ENCODE measurements at regions not wholly inside any gene's neighbourhood (a gene's known extent, or its start where the extent isn't known, plus 50 kb on each side); places are given as distances from the start of the nearest gene placed in this dataset.
"Not testable (repeated sequence)": the region's sequence is repeated elsewhere in the genome, so short reads cannot be mapped to it uniquely, and the experiment has no call there.

GRCh38 chr3:31203960-31204795 lies 309.7 kb upstream of the GADL1 start:
- H3K4me3 Mint-ChIP-seq (ENCODE audit: unreplicated experiment) = no peak overlapping the region
- H3K4me1 Mint-ChIP-seq (ENCODE audit: unreplicated experiment) = no peaks in the 10 kb centered on the region
- peaks cover 9% of the 10 kb centered on the region for H3K27me3 Mint-ChIP-seq (ENCODE audit: unreplicated experiment)
- H3K27ac Mint-ChIP-seq (ENCODE audit: unreplicated experiment) = no peak overlapping the region
- no peaks in the 10 kb centered on the region for H3K36me3 Mint-ChIP-seq (ENCODE audit: unreplicated experiment)
- H3K9me3 Mint-ChIP-seq (ENCODE audit: unreplicated experiment) = peaks cover 6% of the 10 kb centered on the region
- DNase-seq (ENCODE audit: extremely low spot score, unreplicated experiment) = no peak
- TF ChIP-seq, protein P1, sequence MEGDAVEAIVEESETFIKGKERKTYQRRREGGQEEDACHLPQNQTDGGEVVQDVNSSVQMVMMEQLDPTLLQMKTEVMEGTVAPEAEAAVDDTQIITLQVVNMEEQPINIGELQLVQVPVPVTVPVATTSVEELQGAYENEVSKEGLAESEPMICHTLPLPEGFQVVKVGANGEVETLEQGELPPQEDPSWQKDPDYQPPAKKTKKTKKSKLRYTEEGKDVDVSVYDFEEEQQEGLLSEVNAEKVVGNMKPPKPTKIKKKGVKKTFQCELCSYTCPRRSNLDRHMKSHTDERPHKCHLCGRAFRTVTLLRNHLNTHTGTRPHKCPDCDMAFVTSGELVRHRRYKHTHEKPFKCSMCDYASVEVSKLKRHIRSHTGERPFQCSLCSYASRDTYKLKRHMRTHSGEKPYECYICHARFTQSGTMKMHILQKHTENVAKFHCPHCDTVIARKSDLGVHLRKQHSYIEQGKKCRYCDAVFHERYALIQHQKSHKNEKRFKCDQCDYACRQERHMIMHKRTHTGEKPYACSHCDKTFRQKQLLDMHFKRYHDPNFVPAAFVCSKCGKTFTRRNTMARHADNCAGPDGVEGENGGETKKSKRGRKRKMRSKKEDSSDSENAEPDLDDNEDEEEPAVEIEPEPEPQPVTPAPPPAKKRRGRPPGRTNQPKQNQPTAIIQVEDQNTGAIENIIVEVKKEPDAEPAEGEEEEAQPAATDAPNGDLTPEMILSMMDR (IDR thresholded peaks at IDR 0.05) = no peak

- not testable (repeated sequence) for H3K4me3 Mint-ChIP-seq (ENCODE audit: unreplicated experiment); H3K9me3 Mint-ChIP-seq (ENCODE audit: unreplicated experiment); H3K27ac Mint-ChIP-seq (ENCODE audit: unreplicated experiment); H3K36me3 Mint-ChIP-seq (ENCODE audit: unreplicated experiment); DNase-seq (ENCODE audit: extremely low spot score, unreplicated experiment); H3K4me1 Mint-ChIP-seq (ENCODE audit: unreplicated experiment)
- peaks cover 11% of the 10 kb centered on the region for H3K27me3 Mint-ChIP-seq (ENCODE audit: unreplicated experiment)
Observed at GRCh38 chr3:31204796-31205056, 310.3 kb upstream of the GADL1 start.

DNA sequence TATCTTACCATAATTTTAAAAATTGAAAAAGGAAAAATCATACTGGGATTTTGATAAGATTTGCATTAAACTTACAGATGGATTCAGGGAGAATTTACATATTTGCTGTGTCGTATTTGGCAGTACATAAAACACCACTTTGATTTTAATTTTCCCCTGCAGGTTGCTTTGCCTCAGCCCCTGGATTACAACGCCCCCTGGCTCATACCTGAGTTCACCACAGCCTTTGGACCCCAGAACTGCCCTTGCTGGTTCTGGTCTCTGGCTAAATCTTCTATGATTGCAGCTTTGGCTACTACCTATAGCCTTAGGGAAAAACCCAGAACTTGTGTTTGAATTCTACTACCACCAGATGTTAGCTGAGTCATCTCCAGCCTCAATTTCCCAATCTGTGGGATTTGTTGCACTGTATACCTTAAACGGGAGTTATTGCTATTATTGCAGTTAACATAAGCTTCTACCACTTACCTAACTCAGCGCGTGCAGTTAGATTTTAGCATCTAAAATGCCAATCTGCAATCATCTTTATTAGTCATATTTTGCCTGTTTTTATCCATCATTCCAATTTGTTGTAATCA lies 315.7 kb upstream of the GADL1 start:
- DNase-seq (ENCODE audit: extremely low spot score, unreplicated experiment) = no peak
- TF ChIP-seq, protein P1 (IDR thresholded peaks at IDR 0.05) = peak; percentile 31
- Mint-ChIP-seq H3K36me3 (ENCODE audit: unreplicated experiment) (no peaks in the 10 kb centered on the region), H3K9me3 (ENCODE audit: unreplicated experiment) (peaks cover 6% of the 10 kb centered on the region), H3K27me3 (ENCODE audit: unreplicated experiment) (peaks cover 8% of the 10 kb centered on the region), H3K4me3 (ENCODE audit: unreplicated experiment) (no peak overlapping the region), H3K4me1 (ENCODE audit: unreplicated experiment) (no peaks in the 10 kb centered on the region), H3K27ac (ENCODE audit: unreplicated experiment) (no peak overlapping the region)

DNA sequence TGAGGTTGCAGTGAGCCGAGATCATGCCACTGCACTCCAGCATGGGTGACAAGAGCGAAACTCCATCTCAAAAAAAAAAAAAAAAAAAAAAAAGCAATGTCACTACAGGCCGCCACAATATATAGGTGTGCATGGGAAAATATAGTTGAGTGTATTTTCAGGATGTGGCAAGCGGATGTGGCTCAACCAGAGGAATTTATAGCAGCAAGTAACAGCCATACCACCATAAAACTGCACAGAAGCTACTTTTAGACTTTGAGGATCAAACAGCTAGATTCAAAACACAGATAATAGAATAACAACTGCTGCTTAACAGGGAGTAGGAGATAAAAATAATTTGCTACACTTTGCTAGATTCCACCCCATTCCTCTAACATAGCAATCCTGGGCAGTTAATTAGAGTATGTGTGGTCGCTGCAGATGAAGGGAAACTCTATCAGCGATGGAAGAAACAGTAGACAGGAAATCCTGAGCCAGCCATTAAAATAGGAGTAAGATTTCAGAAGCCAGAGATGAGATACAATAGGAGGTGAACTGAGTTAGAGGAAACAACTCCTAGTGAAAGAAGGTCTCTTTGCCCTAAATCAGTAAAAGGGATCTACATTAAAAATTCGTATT lies 318.7 kb upstream of the STT3B start:
- Mint-ChIP-seq H3K27ac (ENCODE audit: unreplicated experiment) (no peak overlapping the region), H3K27me3 (ENCODE audit: unreplicated experiment) (peaks cover 6% of the 10 kb centered on the region), H3K36me3 (ENCODE audit: unreplicated experiment) (no peaks in the 10 kb centered on the region), H3K4me1 (ENCODE audit: unreplicated experiment) (no peaks in the 10 kb centered on the region), H3K4me3 (ENCODE audit: unreplicated experiment) (no peak overlapping the region), H3K9me3 (ENCODE audit: unreplicated experiment) (no peaks in the 10 kb centered on the region)
- TF ChIP-seq, protein P1 (IDR thresholded peaks at IDR 0.05) = no peak
- DNase-seq (ENCODE audit: extremely low spot score, unreplicated experiment) = no peak

DNA sequence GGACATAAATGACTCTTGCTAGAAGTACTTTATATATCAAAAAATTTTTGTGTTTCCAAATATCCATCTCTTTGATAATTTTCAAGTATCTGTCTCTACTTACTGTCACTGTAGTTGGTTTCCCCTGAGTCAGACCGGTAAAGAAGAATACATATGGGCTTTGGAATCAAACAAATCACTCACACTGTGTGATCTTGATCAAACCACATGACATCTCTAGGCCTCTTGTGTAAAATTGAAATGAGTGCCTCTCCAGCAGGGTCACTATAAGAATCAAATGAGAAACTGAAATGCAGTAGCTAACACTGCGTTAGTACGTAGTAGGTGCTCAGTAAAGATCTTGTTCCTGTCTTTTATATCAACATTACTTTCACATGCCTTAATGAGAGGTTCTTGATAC lies 314.6 kb upstream of the STT3B start:
- Mint-ChIP-seq H3K4me1 (ENCODE audit: unreplicated experiment) (no peaks in the 10 kb centered on the region), H3K4me3 (ENCODE audit: unreplicated experiment) (no peak overlapping the region), H3K27ac (ENCODE audit: unreplicated experiment) (no peak overlapping the region), H3K36me3 (ENCODE audit: unreplicated experiment) (no peaks in the 10 kb centered on the region), H3K27me3 (ENCODE audit: unreplicated experiment) (peaks cover 2% of the 10 kb centered on the region), H3K9me3 (ENCODE audit: unreplicated experiment) (no peaks in the 10 kb centered on the region)
- DNase-seq (ENCODE audit: extremely low spot score, unreplicated experiment) = no peak
- TF ChIP-seq, protein P1 (IDR thresholded peaks at IDR 0.05) = no peak

All from osteocyte (in vitro differentiated cells).